DND-41 (cell line): ENCODE measurements at regions not wholly inside any gene's neighbourhood (a gene's known extent, or its start where the extent isn't known, plus 50 kb on each side); places are given as distances from the start of the nearest gene placed in this dataset.

Experiments
- CTCF ChIP-seq: IDR thresholded peaks from 2 replicates; pipeline ENCODE4 v1.5.1; 2012; ENCODE audit warnings: borderline replicate concordance, low read length, moderate library complexity, mild to moderate bottlenecking; ENCODE audit not compliant: poor library complexity, severe bottlenecking; ENCODE audit errors: extremely low read depth
- EZH2 ChIP-seq: IDR thresholded peaks from 3 replicates; pipeline ENCODE4 v1.6.1; 2012; ENCODE audit warnings: borderline replicate concordance, low read depth, mild to moderate bottlenecking, moderate library complexity, low read length, inconsistent platforms; ENCODE audit not compliant: severe bottlenecking

GRCh38 chr11:106581399-106581798 lies 436.9 kb downstream of the GUCY1A2 start:
- TF ChIP-seq CTCF (no peak), EZH2 (no peak)
